Activated CD8-positive, alpha-beta memory T cell treated with anti-CD3 and anti-CD28 coated beads, Interleukin-2, amount 10 ng/mL, durations not matched to agents 7 days and 5 days (primary cell): ENCODE measurements at regions not wholly inside any gene's neighbourhood (a gene's known extent, or its start where the extent isn't known, plus 50 kb on each side); places are given as distances from the start of the nearest gene placed in this dataset.
A peak's percentile ranks its signal among the peaks of the same experiment; 100 is the strongest.

Experiments used
- ATAC-seq: fragments of 150-1000 bp; cut with Tn5 transposase; one replicate; pipeline ENCODE4 v1.10.0; 2021; ENCODE audit warnings: moderate library complexity
- CTCF ChIA-PET: fragments of 350-600 bp; sonication (Branson Sonifier 250); formaldehyde crosslinking; loops from one replicate; lab custom pipeline; 2021; ENCODE audit warnings: antibody characterized with exemption; lab: Charles Lee
- DNase-seq: peaks from one replicate; pipeline ENCODE4 v3.0.0-alpha.2; 2020
- H3K27ac Mint-ChIP-seq: one replicate; pipeline ENCODE4 v1.8.0; 2021; ENCODE audit warnings: mild to moderate bottlenecking, mixed read lengths
- H3K27me3 Mint-ChIP-seq: one replicate; pipeline ENCODE4 v1.8.0; 2021; ENCODE audit warnings: mixed read lengths
- H3K36me3 Mint-ChIP-seq: one replicate; pipeline ENCODE4 v1.8.0; 2021; ENCODE audit warnings: mild to moderate bottlenecking, mixed read lengths
- H3K4me1 Mint-ChIP-seq: one replicate; pipeline ENCODE4 v1.8.0; 2021; ENCODE audit warnings: mixed read lengths
- H3K4me3 Mint-ChIP-seq: one replicate; pipeline ENCODE4 v1.8.0; 2021; ENCODE audit warnings: mild to moderate bottlenecking, moderate library complexity, mixed read lengths
- H3K9me3 Mint-ChIP-seq: one replicate; pipeline ENCODE4 v1.8.0; 2022; ENCODE audit warnings: low read depth, mixed read lengths

GRCh38 chr7:97506728-97507127 lies 225.2 kb upstream of the TAC1 start:
- Mint-ChIP-seq H3K4me1 (peaks cover 3% of the 10 kb centered on the region), H3K36me3 (no peaks in the 10 kb centered on the region), H3K9me3 (no peaks in the 10 kb centered on the region), H3K4me3 (no peak overlapping the region), H3K27ac (peak overlapping the region; percentile 43), H3K27me3 (no peaks in the 10 kb centered on the region)
- ATAC-seq = peak; percentile 45
- no peak for DNase-seq
- CTCF ChIA-PET = no interaction called here

- Mint-ChIP-seq H3K36me3 (no peaks in the 10 kb centered on the region), H3K27ac (no peak overlapping the region), H3K9me3 (no peaks in the 10 kb centered on the region), H3K4me3 (no peak overlapping the region), H3K27me3 (no peaks in the 10 kb centered on the region), H3K4me1 (no peaks in the 10 kb centered on the region)
- CTCF ChIA-PET = no interaction called here
- DNase-seq = no peak
- ATAC-seq = no peak
Measured at GRCh38 chr7:97512441-97513207, 219.3 kb upstream of the TAC1 start.

GRCh38 chr7:97513326-97513725 lies 218.6 kb upstream of the TAC1 start:
- Mint-ChIP-seq H3K9me3 (no peaks in the 10 kb centered on the region), H3K27me3 (no peaks in the 10 kb centered on the region), H3K36me3 (no peaks in the 10 kb centered on the region), H3K4me1 (no peaks in the 10 kb centered on the region), H3K27ac (no peak overlapping the region), H3K4me3 (no peak overlapping the region)
- no peak for ATAC-seq
- DNase-seq = no peak
- CTCF ChIA-PET = no interaction called here

- no peak for ATAC-seq
- peaks cover 2% of the 10 kb centered on the region for H3K9me3 Mint-ChIP-seq
- H3K4me1 Mint-ChIP-seq = no peaks in the 10 kb centered on the region
- no peaks in the 10 kb centered on the region for H3K36me3 Mint-ChIP-seq
- H3K27me3 Mint-ChIP-seq = no peaks in the 10 kb centered on the region
- CTCF ChIA-PET = no interaction called here
- H3K4me3 Mint-ChIP-seq = no peak overlapping the region
- no peak for DNase-seq
- H3K27ac Mint-ChIP-seq = no peak overlapping the region
Measured at GRCh38 chr7:97541188-97541587, 190.7 kb upstream of the TAC1 start.

- no peak overlapping the region for H3K4me3 Mint-ChIP-seq
- CTCF ChIA-PET = no interaction called here
Measured at GRCh38 chr7:97555857-97556421, 175.9 kb upstream of the TAC1 start.

GRCh38 chr7:97565665-97566064 lies 166.2 kb upstream of the TAC1 start:
- H3K9me3 Mint-ChIP-seq = peaks cover 3% of the 10 kb centered on the region
- CTCF ChIA-PET = no interaction called here
- H3K27ac Mint-ChIP-seq = no peak overlapping the region
- no peak for ATAC-seq
- H3K36me3 Mint-ChIP-seq = no peaks in the 10 kb centered on the region
- H3K27me3 Mint-ChIP-seq = no peaks in the 10 kb centered on the region
- H3K4me1 Mint-ChIP-seq = no peaks in the 10 kb centered on the region
- no peak for DNase-seq
- no peak overlapping the region for H3K4me3 Mint-ChIP-seq

More at GRCh38 chr7:97555857-97556421, 175.9 kb upstream of the TAC1 start:
- H3K27me3 Mint-ChIP-seq = no peaks in the 10 kb centered on the region
- DNase-seq (no peak), ATAC-seq (no peak)
- H3K36me3 Mint-ChIP-seq = no peaks in the 10 kb centered on the region
- no peak overlapping the region for H3K27ac Mint-ChIP-seq
- no peaks in the 10 kb centered on the region for H3K4me1 Mint-ChIP-seq
- H3K9me3 Mint-ChIP-seq = peaks cover 7% of the 10 kb centered on the region

- Mint-ChIP-seq H3K4me1 (no peaks in the 10 kb centered on the region), H3K36me3 (no peaks in the 10 kb centered on the region), H3K27ac (no peak overlapping the region), H3K27me3 (no peaks in the 10 kb centered on the region), H3K4me3 (no peak overlapping the region), H3K9me3 (no peaks in the 10 kb centered on the region)
- CTCF ChIA-PET = no interaction called here
- DNase-seq (no peak), ATAC-seq (no peak)
Measured at GRCh38 chr7:97573065-97573464, 158.8 kb upstream of the TAC1 start.

GRCh38 chr7:97576043-97576442 lies 155.8 kb upstream of the TAC1 start:
- ATAC-seq = no peak
- H3K27me3 Mint-ChIP-seq = no peaks in the 10 kb centered on the region
- no peak overlapping the region for H3K27ac Mint-ChIP-seq
- CTCF ChIA-PET = no interaction called here
- no peak for DNase-seq
- no peaks in the 10 kb centered on the region for H3K36me3 Mint-ChIP-seq
- no peak overlapping the region for H3K4me3 Mint-ChIP-seq
- no peaks in the 10 kb centered on the region for H3K4me1 Mint-ChIP-seq
- H3K9me3 Mint-ChIP-seq = no peaks in the 10 kb centered on the region

- no peak overlapping the region for H3K4me3 Mint-ChIP-seq
- ATAC-seq = no peak
- no peaks in the 10 kb centered on the region for H3K27me3 Mint-ChIP-seq
- no peak for DNase-seq
- no peaks in the 10 kb centered on the region for H3K36me3 Mint-ChIP-seq
- H3K9me3 Mint-ChIP-seq = peaks cover 2% of the 10 kb centered on the region
- CTCF ChIA-PET = no interaction called here
- no peaks in the 10 kb centered on the region for H3K4me1 Mint-ChIP-seq
- H3K27ac Mint-ChIP-seq = no peak overlapping the region
Measured at GRCh38 chr7:97578225-97578624, 153.7 kb upstream of the TAC1 start.

- Mint-ChIP-seq H3K4me3 (no peak overlapping the region), H3K36me3 (no peaks in the 10 kb centered on the region), H3K27me3 (no peaks in the 10 kb centered on the region), H3K4me1 (no peaks in the 10 kb centered on the region), H3K27ac (no peak overlapping the region), H3K9me3 (peaks cover 2% of the 10 kb centered on the region)
- DNase-seq = no peak
- no peak for ATAC-seq
- CTCF ChIA-PET = no interaction called here
Measured at GRCh38 chr7:97580205-97580604, 151.7 kb upstream of the TAC1 start.

GRCh38 chr7:97595439-97595838 lies 136.4 kb upstream of the TAC1 start:
- Mint-ChIP-seq H3K9me3 (no peaks in the 10 kb centered on the region), H3K4me3 (no peak overlapping the region), H3K27me3 (no peaks in the 10 kb centered on the region), H3K4me1 (no peaks in the 10 kb centered on the region), H3K36me3 (no peaks in the 10 kb centered on the region), H3K27ac (no peak overlapping the region)
- no peak for DNase-seq
- no peak for ATAC-seq
- CTCF ChIA-PET = no interaction called here

- CTCF ChIA-PET = no interaction called here
- H3K27ac Mint-ChIP-seq = no peak overlapping the region
- H3K4me1 Mint-ChIP-seq = peaks cover 3% of the 10 kb centered on the region
- H3K36me3 Mint-ChIP-seq = no peaks in the 10 kb centered on the region
- H3K4me3 Mint-ChIP-seq = no peak overlapping the region
- H3K27me3 Mint-ChIP-seq = no peaks in the 10 kb centered on the region
- ATAC-seq (no peak), DNase-seq (no peak)
- H3K9me3 Mint-ChIP-seq = no peaks in the 10 kb centered on the region
Measured at GRCh38 chr7:97601931-97602457, 129.9 kb upstream of the TAC1 start.

GRCh38 chr7:97620495-97620894 lies 111.4 kb upstream of the TAC1 start:
- Mint-ChIP-seq H3K4me1 (no peaks in the 10 kb centered on the region), H3K36me3 (no peaks in the 10 kb centered on the region), H3K9me3 (no peaks in the 10 kb centered on the region), H3K4me3 (no peak overlapping the region), H3K27me3 (no peaks in the 10 kb centered on the region), H3K27ac (no peak overlapping the region)
- ATAC-seq (no peak), DNase-seq (no peak)
- CTCF ChIA-PET = no interaction called here

- no peak for ATAC-seq
- Mint-ChIP-seq H3K4me1 (no peaks in the 10 kb centered on the region), H3K27me3 (no peaks in the 10 kb centered on the region), H3K9me3 (no peaks in the 10 kb centered on the region), H3K27ac (no peak overlapping the region), H3K36me3 (no peaks in the 10 kb centered on the region), H3K4me3 (no peak overlapping the region)
- CTCF ChIA-PET = no interaction called here
- no peak for DNase-seq
Measured at GRCh38 chr7:97623333-97623732, 108.6 kb upstream of the TAC1 start.
